Stimulated activated CD8-positive, alpha-beta memory T cell treated with anti-CD3 and anti-CD28 coated beads, Interleukin-12 subunit alpha, Interleukin-12 subunit beta, amount 100 ng/mL, for 1 hour (primary cell): ENCODE measurements at regions not wholly inside any gene's neighbourhood (a gene's known extent, or its start where the extent isn't known, plus 50 kb on each side); places are given as distances from the start of the nearest gene placed in this dataset.

Experiments
- DNase-seq: peaks from one replicate; pipeline ENCODE4 v3.0.0-alpha.2; 2020; ENCODE audit warnings: low read depth

DNA sequence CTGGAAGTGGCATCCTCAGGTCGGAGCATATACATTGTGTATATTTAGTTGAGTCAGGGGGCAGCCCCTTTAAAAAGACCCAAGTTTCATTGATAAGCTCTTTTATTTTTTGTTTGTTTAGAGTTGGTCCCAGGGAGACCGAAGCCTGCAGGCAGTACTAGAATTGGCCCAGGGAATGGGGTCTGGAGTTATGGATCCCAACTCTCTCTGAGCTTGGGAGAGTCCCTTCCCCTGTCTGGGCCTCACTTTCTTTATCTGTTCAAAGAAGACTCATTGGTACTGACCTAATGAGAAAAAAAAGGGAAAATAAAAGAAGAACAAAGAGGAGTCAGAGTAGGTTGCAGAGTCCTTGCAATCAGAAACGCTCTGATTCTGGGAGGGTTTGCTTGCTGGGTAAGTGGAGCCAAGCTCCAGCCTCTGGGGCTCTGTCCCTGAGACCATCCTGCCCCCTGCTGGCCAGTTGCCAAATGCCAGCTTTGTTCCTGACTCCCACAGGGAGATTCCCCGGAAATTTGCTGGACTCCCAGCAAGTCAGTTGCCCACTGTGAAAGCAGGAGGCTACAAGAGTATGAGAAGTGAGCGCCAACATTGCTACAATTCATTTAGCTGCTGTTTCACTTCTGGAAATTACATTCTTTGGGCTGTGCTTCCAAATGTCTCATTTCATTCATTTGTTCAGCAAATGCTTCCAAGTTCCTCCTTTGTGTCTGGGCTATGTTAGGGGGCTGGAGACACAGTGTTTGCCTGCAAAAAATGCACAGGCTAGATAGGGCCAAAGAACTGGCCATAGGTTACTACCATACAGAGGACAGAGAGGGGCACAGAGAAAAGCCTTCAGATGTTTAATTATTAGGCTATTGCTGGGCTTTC lies 156.2 kb downstream of the MELK start:
- peak; percentile 44 for DNase-seq

GRCh38 chr9:36729906-36730305 lies 157.2 kb downstream of the MELK start:
- no peak for DNase-seq

GRCh38 chr9:36730414-36730813 lies 157.7 kb downstream of the MELK start:
- DNase-seq: no peak

DNA sequence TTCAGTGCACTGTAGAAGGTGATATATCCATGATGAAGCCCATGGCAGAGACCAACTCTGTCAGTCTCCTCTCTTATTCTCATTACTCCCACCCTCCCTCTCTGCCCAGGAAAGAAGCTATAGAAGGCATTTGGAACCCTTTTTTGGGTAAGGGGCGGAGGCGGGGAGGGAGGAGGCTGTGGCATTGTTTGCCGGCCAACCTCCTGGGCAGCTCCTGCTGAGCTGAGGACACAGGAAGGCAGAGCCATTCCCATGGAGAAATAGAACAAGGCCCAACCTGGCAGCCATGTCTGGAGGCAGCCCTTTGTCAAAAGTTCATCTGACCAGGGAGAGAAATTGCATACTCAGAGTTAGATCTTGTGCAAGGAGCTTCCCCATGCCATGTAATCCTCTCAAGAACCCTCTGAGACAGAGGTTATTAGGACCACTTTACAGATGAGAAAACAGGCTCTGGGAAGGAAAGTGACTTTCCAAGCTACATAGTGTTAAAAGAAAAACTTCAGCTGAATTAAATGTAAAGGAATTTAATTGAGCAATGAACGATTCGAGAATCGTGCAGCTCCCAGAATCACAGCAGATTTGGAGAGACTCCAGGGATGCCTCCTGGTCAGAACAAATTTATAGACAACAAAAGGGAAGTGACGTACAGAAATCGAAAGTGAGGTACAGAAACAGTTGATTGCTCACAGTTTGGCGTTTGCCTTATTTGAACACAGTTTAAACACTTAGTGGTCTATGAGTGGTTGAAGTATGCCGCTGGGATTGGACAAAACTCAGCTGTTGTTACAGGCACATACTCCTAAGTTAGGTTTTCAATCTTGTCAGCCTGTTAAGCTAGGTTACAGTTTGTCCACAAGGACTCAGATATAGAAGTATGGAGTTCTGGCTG lies 158.6 kb downstream of the MELK start:
- no peak for DNase-seq

DNA sequence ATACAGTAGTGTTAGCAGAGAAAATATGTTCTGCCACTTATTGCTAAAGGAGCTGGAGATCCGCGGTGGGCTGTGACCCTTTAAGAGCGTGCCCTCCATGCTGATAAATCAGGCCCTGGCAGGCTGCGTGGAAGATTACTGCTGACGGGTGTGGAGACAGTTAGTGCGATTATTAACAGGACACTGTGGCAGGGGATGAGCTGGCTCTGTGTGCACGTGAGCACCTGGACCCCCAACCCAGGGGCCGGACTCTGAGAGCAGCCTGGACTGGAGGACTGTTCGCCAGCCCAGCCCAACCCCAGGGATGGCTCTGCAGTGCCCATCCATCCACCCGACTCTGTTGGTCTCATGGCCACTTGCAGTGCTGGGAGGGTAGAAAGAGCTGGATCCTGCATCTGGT lies 162.0 kb downstream of the MELK start:
- DNase-seq: no peak

DNA sequence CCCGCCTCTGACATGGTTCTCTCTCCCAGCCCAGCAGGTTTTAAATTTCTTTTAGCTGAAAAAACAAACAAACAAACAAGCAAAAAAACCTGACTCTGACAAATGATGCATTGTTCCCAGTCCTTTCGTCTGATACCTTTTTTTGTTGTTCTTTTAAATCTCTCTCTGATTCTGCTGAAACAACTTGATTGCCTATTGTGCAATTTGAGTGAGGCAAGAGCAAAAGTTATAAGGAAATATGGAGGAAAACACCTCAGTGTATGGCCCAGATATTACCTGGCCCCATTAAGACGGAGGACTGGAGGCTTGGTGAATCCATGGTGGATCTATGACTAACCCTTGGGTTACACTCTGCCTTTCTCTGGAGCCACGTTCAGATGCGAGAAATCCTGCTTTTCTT lies 164.0 kb downstream of the MELK start:
- DNase-seq: no peak

GRCh38 chr9:36738318-36738976 lies 165.8 kb downstream of the MELK start:
- DNase-seq: no peak

- no peak for DNase-seq
Observed at GRCh38 chr9:36739373-36740116, 166.8 kb downstream of the MELK start.

DNA sequence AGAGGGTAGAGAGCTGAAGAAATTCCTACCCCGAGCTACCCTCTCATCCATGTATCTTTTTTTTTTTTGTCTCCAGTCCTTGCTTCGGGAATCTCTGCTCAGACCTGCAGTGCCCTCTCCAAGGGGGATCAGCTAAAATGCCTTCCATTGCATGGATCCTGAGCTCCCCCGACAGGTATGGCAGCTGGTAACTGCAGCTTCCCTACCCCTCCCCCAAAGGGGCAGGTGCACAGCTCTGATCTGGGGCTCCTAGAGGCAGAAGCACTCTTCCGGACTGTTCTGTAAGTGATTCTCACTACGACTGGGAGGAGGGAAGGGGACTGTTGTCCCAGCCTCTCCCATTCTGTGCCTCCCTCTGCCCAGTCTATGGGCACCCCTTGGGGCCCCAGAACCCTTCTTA lies 169.6 kb downstream of the MELK start:
- DNase-seq: no peak

DNA sequence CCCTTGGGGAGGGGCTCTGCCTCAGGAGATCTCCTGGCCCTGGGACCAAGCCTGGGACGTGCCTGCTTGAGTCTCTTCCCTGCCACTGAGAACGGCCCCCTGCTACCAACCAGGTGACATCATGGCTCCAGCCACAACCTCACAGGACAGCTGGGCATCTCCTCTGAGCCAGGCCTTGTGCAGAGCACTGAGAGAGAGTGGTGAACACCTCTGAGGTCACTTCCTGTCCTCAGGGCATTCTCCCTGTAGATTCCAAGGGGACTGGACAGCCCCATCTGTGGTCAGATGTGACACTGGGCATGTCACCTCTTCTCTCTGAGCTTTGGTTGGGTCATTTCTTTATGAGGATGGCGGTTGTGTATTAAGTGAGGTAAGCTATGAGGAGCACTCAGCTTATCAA lies 172.0 kb downstream of the MELK start:
- no peak for DNase-seq

- DNase-seq: no peak
Observed at GRCh38 chr9:36745977-36746376, 173.3 kb downstream of the MELK start.

- no peak for DNase-seq
Observed at GRCh38 chr9:36746415-36746814, 173.7 kb downstream of the MELK start.

DNA sequence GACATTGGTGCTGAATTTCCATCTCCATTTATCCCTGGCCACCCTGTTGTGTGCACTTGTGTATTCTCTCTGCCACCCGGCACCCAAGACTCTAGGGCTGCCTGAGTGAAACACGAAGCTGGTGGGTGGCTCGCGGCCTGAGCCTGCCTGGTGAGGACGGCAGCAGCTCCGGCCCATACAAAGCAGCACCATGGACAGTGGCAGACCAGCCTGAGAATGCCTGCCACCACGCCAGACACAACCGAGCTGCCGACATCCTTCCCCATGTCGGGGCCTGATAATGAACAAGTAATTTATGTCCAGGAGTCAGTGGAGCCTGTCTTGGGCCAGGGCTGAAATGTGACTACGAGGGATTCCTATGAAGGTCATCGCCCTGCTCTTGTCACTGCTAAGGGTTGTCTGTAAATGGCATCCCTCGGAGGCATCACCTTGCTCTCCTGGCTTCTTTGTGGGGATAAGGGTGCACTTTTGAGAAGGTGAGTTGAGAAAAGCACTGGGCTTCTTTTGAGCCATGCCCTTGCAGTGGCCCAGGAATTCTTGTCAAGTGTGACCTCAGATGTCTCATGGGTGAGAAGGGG lies 175.7 kb downstream of the MELK start:
- DNase-seq: no peak

GRCh38 chr9:36749461-36749860 lies 176.8 kb downstream of the MELK start:
- DNase-seq: no peak

GRCh38 chr9:36750630-36751029 lies 177.9 kb downstream of the MELK start:
- no peak for DNase-seq

GRCh38 chr9:36755019-36755418 lies 182.3 kb downstream of the MELK start:
- no peak for DNase-seq

DNA sequence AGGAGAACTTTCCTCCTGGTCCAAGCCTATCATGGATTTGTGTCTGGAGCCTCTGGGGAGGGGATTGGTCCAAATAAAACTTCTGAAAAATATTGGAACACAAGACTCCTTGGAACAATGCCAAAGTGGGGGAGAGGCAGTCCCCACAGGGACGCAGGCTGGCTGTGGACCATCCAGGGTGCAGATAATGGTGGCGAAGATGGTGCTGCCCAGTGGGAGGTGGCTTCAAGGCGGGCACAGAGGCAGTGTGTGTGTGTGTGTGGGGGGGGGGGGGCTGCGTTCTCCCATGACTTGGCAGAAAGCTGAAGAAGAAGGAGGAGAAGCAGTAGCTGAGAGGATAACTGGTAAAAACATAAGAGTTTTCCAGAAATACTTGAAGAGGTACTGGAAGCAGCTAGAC lies 186.4 kb downstream of the MELK start:
- DNase-seq: no peak

GRCh38 chr9:36759976-36760375 lies 187.3 kb downstream of the MELK start:
- DNase-seq: no peak

DNA sequence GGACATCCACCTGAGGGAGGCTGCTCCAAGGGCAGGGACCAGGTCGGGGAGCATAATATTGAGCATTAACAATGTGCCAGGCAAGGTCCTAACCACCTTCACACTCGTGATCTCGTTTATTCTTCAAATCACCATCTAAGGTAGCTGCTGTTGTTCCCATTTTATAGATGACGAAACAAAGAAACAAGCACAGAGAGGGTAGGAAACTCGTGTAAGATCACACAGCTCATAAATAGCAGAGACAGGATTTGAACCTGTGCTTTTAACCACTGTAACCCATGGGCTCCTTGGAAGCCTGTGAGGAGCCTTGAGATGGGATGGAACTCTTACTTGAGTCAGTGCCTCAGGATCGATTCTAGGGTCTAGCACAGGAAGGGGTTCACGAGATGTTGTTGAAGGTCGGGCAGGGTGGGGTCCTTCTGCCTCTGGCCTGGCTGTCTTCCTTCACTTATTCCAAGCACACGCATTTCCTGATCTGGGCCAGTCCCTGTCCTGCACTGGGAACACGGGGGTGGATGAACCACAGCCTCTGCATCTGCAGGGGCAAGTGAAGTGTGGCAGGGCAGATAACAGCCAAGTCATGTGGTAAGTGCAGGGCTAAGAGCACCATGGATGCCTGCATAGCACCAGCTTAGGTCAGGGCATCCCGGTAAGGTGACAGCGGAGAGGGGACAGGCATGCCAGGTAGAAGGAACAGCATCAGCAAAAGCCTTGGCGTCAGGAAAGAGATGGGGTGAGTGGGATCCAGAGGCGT lies 188.1 kb downstream of the MELK start:
- no peak for DNase-seq

GRCh38 chr9:36762958-36763357 lies 190.3 kb downstream of the MELK start:
- no peak for DNase-seq

DNA sequence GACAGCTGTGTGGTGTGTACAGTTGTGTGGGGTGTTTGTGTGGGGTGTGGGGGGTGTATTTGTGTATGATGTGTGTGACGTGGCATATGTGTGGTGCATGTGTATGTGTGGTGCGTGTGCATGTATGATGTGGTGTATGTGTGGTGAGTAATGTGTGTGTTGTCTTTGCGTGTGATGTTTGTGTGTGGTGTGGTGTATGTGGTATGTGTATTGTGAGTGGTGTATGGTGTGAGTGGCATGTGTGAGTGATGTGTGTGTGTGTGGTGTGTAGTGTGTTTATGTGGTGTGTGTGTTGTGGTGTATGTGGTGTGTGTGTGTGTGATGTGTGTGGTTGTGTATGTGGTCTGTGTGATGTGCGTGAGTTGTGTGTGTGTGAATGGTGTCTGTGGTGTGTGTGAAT lies 191.1 kb downstream of the MELK start:
- DNase-seq: no peak
